ENCODE measurements at regions not wholly inside any gene's neighbourhood (a gene's known extent, or its start where the extent isn't known, plus 50 kb on each side); places are given as distances from the start of the nearest gene placed in this dataset.

DNA sequence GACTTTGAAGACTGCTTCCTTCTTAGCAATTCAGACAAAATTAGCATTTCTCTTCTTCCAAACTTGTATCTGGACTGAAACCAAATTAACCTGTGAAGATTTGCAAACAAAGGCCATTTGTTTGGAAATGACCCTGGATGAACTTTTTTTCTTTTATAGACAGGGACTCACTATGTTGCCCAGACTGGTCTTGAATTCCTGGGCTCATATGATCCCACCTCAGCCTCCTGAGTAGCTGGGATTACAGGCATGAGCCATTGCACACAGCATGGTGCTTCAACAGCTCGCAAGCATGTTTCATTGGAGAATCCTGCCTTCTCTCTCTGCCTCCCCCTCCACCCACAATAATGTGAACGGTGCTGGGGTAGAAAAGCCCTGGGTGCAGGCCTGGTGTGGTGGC lies 170.2 kb downstream of the ARL4C start:
- H3K27me3 ChIP-seq = no peaks in the 10 kb centered on the region
- in situ Hi-C loops (cut with MboI; ENCODE audit: low pct_ligation_motif_present in 1 of 4, low pct_unique_long_range_greater_than_20kb in 1 of 4, low sequenced_read_pairs in 3 of 4) = no loop called here
- H3K27ac ChIP-seq = no peak overlapping the region
- no peaks in the 10 kb centered on the region for H3K36me3 ChIP-seq
- H3K9me3 ChIP-seq = no peaks in the 10 kb centered on the region
- 100% methylated on average over 2 of the region's 2 CpGs; no CpG with 5 or more reads in 1 of the 2 donors for WGBS, 2 donors (ENCODE audit: low coverage in 1 of 2)
- intact Hi-C loops (cut with DNase I; ENCODE audit: low total_unique reads) = no loop called here
- TF ChIP-seq EP300 (IDR thresholded peaks at IDR 0.05; ENCODE audit: low read depth) (no peak), POLR2AphosphoS5 (IDR thresholded peaks at IDR 0.05) (no peak)
- TF ChIP-seq, protein P1, sequence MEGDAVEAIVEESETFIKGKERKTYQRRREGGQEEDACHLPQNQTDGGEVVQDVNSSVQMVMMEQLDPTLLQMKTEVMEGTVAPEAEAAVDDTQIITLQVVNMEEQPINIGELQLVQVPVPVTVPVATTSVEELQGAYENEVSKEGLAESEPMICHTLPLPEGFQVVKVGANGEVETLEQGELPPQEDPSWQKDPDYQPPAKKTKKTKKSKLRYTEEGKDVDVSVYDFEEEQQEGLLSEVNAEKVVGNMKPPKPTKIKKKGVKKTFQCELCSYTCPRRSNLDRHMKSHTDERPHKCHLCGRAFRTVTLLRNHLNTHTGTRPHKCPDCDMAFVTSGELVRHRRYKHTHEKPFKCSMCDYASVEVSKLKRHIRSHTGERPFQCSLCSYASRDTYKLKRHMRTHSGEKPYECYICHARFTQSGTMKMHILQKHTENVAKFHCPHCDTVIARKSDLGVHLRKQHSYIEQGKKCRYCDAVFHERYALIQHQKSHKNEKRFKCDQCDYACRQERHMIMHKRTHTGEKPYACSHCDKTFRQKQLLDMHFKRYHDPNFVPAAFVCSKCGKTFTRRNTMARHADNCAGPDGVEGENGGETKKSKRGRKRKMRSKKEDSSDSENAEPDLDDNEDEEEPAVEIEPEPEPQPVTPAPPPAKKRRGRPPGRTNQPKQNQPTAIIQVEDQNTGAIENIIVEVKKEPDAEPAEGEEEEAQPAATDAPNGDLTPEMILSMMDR (IDR thresholded peaks at IDR 0.05) = no peak
- H3K4me1 ChIP-seq = no peaks in the 10 kb centered on the region
- DNase-seq = no peak
- H3K4me3 ChIP-seq = no peak overlapping the region

DNA sequence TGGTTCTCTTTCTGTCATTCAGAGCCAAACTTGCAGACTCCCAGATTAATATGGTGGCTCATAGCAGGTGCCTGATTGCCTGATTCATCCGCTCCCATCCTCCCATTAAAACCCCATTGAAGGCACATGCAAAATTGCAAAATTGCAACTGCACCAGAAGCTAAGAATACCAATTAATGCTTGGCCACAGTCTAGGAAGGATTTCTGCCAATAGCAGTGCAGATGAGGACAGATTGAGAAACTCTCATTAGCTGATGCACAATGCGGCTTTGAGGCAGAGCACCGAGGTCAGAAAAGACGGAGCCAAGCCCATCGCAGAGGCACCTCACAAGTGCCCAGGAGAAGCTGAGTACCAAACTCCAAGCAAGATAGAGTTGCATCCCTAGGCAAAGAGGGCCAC lies 172.8 kb downstream of the ARL4C start:
- no peak for DNase-seq
- Histone ChIP-seq H3K9me3 (no peaks in the 10 kb centered on the region), H3K27me3 (no peaks in the 10 kb centered on the region), H3K27ac (no peak overlapping the region), H3K36me3 (no peaks in the 10 kb centered on the region), H3K4me1 (no peaks in the 10 kb centered on the region), H3K4me3 (no peak overlapping the region)
- WGBS, 2 donors (ENCODE audit: low coverage in 1 of 2) = 80 to 85% methylated on average over 1 to 5 of the region's 5 CpGs
- intact Hi-C loops (cut with DNase I; ENCODE audit: low total_unique reads) (no loop called here), in situ Hi-C loops (cut with MboI; ENCODE audit: low pct_ligation_motif_present in 1 of 4, low pct_unique_long_range_greater_than_20kb in 1 of 4, low sequenced_read_pairs in 3 of 4) (no loop called here)
- TF ChIP-seq EP300 (IDR thresholded peaks at IDR 0.05; ENCODE audit: low read depth) (no peak), POLR2A (IDR thresholded peaks at IDR 0.05) (no peak), POLR2AphosphoS5 (IDR thresholded peaks at IDR 0.05) (no peak)
- TF ChIP-seq, protein P1 (IDR thresholded peaks at IDR 0.05) = no peak

DNA sequence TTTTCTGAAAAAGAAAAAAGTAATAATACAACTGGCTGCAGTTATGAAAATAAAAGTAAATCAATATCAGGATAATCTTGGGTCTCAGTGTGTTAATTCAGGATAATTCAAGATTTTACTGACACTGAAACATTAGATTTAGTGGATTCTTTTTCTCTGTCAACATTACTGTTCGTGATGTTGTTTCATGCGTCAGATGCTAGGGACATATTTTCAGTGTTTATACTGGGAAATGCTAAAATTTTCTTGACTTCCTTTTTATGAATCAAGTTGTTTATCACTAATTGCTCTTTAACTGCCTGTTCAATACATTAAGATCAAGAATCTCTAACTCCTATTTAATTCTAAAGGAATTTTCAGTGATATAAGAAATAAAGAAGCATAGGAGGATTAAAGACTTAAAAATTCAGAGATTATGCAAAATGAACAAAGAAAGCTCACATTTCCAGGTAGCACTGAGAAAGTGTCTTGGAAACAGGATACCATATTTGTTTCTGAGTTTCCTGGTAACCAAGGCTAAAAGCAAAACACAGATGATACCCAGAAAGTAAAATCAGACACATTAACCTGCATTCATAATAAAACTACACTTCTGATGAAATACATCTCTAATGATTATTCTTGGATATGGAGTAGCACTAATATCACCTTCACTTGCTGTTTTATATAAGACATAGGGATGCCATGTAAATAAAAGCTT lies 174.0 kb downstream of the ARL4C start:
- intact Hi-C loops (cut with DNase I; ENCODE audit: low total_unique reads) (no loop called here), in situ Hi-C loops (cut with MboI; ENCODE audit: low pct_ligation_motif_present in 1 of 4, low pct_unique_long_range_greater_than_20kb in 1 of 4, low sequenced_read_pairs in 3 of 4) (no loop called here)
- Histone ChIP-seq H3K36me3 (no peaks in the 10 kb centered on the region), H3K9me3 (no peaks in the 10 kb centered on the region), H3K27me3 (no peaks in the 10 kb centered on the region), H3K4me1 (no peaks in the 10 kb centered on the region), H3K27ac (no peak overlapping the region), H3K4me3 (no peak overlapping the region)
- no peak for TF ChIP-seq POLR2A (IDR thresholded peaks at IDR 0.05)
- no peak for TF ChIP-seq POLR2AphosphoS5 (IDR thresholded peaks at IDR 0.05)
- TF ChIP-seq EP300 (IDR thresholded peaks at IDR 0.05; ENCODE audit: low read depth) = no peak
- TF ChIP-seq, protein P1 (IDR thresholded peaks at IDR 0.05) = no peak
- no peak for DNase-seq
- WGBS, 2 donors (ENCODE audit: low coverage in 1 of 2) = 74 to 75% methylated on average over 2 of the region's 2 CpGs

DNA sequence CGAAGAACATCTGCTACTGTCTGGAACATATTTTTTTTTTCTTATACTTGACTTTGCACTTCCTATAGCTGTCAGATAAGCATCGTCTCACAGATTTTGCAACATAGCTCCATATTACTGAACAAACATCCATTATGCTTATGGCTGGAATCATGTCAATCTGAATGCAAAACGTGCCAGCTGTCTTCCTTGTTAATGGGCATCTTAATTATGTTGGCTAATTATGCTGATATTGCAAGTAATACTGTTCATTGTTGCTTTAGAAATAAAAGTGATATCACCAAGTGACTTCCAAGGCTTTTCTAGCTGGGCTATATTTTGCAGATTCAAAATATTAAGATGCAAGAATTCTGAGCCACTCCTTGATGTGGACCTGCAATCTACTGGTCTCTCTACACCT lies 176.8 kb downstream of the ARL4C start:
- TF ChIP-seq POLR2A (IDR thresholded peaks at IDR 0.05) = no peak
- no peak for TF ChIP-seq EP300 (IDR thresholded peaks at IDR 0.05; ENCODE audit: low read depth)
- Histone ChIP-seq H3K9me3 (no peaks in the 10 kb centered on the region), H3K4me1 (no peaks in the 10 kb centered on the region), H3K36me3 (no peaks in the 10 kb centered on the region), H3K27ac (no peak overlapping the region), H3K27me3 (no peaks in the 10 kb centered on the region), H3K4me3 (no peak overlapping the region)
- 76 to 86% methylated on average over 3 of the region's 3 CpGs for WGBS, 2 donors (ENCODE audit: low coverage in 1 of 2)
- intact Hi-C loops (cut with DNase I; ENCODE audit: low total_unique reads) = no loop called here
- in situ Hi-C loops (cut with MboI; ENCODE audit: low pct_ligation_motif_present in 1 of 4, low pct_unique_long_range_greater_than_20kb in 1 of 4, low sequenced_read_pairs in 3 of 4) = no loop called here
- DNase-seq = no peak

DNA sequence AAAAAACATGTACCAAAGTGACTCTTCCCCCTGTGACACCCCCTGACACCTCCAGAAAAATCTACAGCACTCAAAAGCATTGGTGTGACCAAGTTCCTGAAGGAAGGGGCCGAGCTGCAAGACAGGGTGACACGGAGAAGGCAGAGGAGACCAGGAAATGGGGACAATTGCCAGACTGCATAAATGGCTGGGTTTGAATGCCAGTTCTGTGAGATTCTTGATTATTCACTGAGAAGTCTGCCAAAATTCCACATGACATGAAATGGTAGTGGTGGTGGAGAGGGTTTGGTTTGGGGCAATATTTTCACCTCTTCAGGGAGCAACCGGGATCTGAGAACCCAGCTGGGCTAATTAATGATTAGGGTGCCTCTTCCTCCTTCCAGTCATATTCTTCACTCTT lies 178.5 kb downstream of the ARL4C start:
- no peaks in the 10 kb centered on the region for H3K9me3 ChIP-seq
- no peaks in the 10 kb centered on the region for H3K36me3 ChIP-seq
- no peaks in the 10 kb centered on the region for H3K27me3 ChIP-seq
- intact Hi-C loops (cut with DNase I; ENCODE audit: low total_unique reads) (no loop called here), in situ Hi-C loops (cut with MboI; ENCODE audit: low pct_ligation_motif_present in 1 of 4, low pct_unique_long_range_greater_than_20kb in 1 of 4, low sequenced_read_pairs in 3 of 4) (no loop called here)
- 51 to 77% methylated on average over 2 to 3 of the region's 3 CpGs for WGBS, 2 donors (ENCODE audit: low coverage in 1 of 2)
- no peak for DNase-seq
- no peak overlapping the region for H3K4me3 ChIP-seq
- TF ChIP-seq EP300 (IDR thresholded peaks at IDR 0.05; ENCODE audit: low read depth) = no peak
- TF ChIP-seq POLR2AphosphoS5 (IDR thresholded peaks at IDR 0.05) = no peak
- TF ChIP-seq POLR2A (IDR thresholded peaks at IDR 0.05) = no peak
- TF ChIP-seq, protein P1 (IDR thresholded peaks at IDR 0.05) = no peak
- H3K4me1 ChIP-seq = no peaks in the 10 kb centered on the region
- no peak overlapping the region for H3K27ac ChIP-seq

Measured in transverse colon (tissue), 4 donors.